H1 (cell line): ENCODE measurements at regions not wholly inside any gene's neighbourhood (a gene's known extent, or its start where the extent isn't known, plus 50 kb on each side); places are given as distances from the start of the nearest gene placed in this dataset.
A peak's percentile ranks its signal among the peaks of the same experiment; 100 is the strongest.

ENCODE experiments used
- CTCF ChIA-PET: fragments of 300-600 bp; sonication (Branson Sonifier 250); formaldehyde crosslinking; loops from one replicate; lab custom pipeline; 2021; ENCODE audit not compliant: partially characterized antibody; lab: Charles Lee
- POLR2A ChIA-PET: fragments of 300-600 bp; sonication (Branson Sonifier 250); formaldehyde crosslinking; loops from one replicate; lab custom pipeline; 2021; ENCODE audit warnings: inconsistent platforms; ENCODE audit not compliant: partially characterized antibody; lab: Charles Lee
- DNase-seq, 2 experiments: peaks; one replicate each; pipeline versions ENCODE4 v3.0.0 to v3.0.0-alpha.2; 2010 to 2022; ENCODE audit warnings: low spot score in 2 of 2, low read depth in 1 of 2, mixed read lengths in 1 of 2
- FAIRE-seq: peaks from 2 replicates; lab custom pipeline; 2011; peaks lifted over from hg19 to GRCh38; lab: Jason Lieb, UNC
- H2AFZ ChIP-seq: 2 replicates; pipeline ENCODE4 v1.8.1; 2012; ENCODE audit warnings: low read length, inconsistent platforms
- H2AK5ac ChIP-seq: 2 replicates; pipeline ENCODE4 v1.6.1; 2013; ENCODE audit warnings: low read depth, low read length
- H2BK120ac ChIP-seq: replicated peaks from 2 replicates; pipeline ENCODE3; 2013; ENCODE audit warnings: low read depth, low read length, inconsistent platforms
- H2BK12ac ChIP-seq: 2 replicates; pipeline ENCODE4 v1.6.1; 2013; ENCODE audit warnings: low read depth, low read length
- H2BK15ac ChIP-seq: 2 replicates; pipeline ENCODE4 v1.6.1; 2013; ENCODE audit warnings: low read length
- H2BK20ac ChIP-seq: 2 replicates; pipeline ENCODE4 v1.6.1; 2013; ENCODE audit warnings: low read length
- H2BK5ac ChIP-seq: 2 replicates; pipeline ENCODE4 v1.6.1; 2013; ENCODE audit warnings: low read depth, low read length
- H3K14ac ChIP-seq: 2 replicates; pipeline ENCODE4 v1.6.1; 2013; ENCODE audit warnings: inconsistent platforms; ENCODE audit not compliant: insufficient read length
- H3K18ac ChIP-seq: 2 replicates; pipeline ENCODE4 v1.6.1; 2013; ENCODE audit warnings: low read length; ENCODE audit errors: extremely low read depth
- H3K23ac ChIP-seq: 2 replicates; pipeline ENCODE4 v1.6.1; 2013; ENCODE audit warnings: inconsistent platforms; ENCODE audit not compliant: insufficient read length
- H3K23me2 ChIP-seq: 2 replicates; pipeline ENCODE4 v1.6.1; 2013; ENCODE audit warnings: low read depth, low read length
- H3K27ac ChIP-seq: 2 replicates; pipeline ENCODE4 v1.6.1; 2011; ENCODE audit warnings: low read depth, low read length, inconsistent platforms
- H3K27me3 ChIP-seq, 4 experiments: replicated peaks in 1 of 4; 1 replicate in 1 of 4; 2 replicates in 3 of 4; pipeline versions ENCODE4 v1.6.1 to v1.8.1; 2011 to 2013; ENCODE audit warnings: low read length in 3 of 4, mild to moderate bottlenecking in 3 of 4, inconsistent platforms in 2 of 4, mixed read lengths in 2 of 4, moderate library complexity in 1 of 4; ENCODE audit not compliant: control insufficient read depth in 3 of 4, insufficient read depth in 3 of 4; ENCODE audit errors: extremely low read depth in 1 of 4
- H3K36me3 ChIP-seq, 4 experiments: 2 replicates each; pipeline versions ENCODE4 v1.6.1 to v1.8.1; 2011 to 2013; ENCODE audit warnings: mild to moderate bottlenecking in 4 of 4, low read length in 3 of 4, moderate library complexity in 2 of 4, control low read depth in 1 of 4, inconsistent platforms in 1 of 4; ENCODE audit not compliant: insufficient read depth in 4 of 4, control insufficient read depth in 2 of 4
- H3K4ac ChIP-seq: replicated peaks from 2 replicates; pipeline ENCODE3; 2013; ENCODE audit warnings: low read length, low read depth, mixed read lengths, inconsistent platforms; ENCODE audit not compliant: insufficient read length
- H3K4me1 ChIP-seq, 4 experiments: replicated peaks in 1 of 4; 1 replicate in 1 of 4; 2 replicates in 3 of 4; pipeline versions ENCODE4 v1.6.1 to v1.8.1; 2011 to 2013; ENCODE audit warnings: low read length in 3 of 4, inconsistent platforms in 2 of 4, mixed read lengths in 1 of 4; ENCODE audit not compliant: insufficient read depth in 4 of 4, control insufficient read depth in 3 of 4
- H3K4me2 ChIP-seq, 2 experiments: 2 replicates each; pipeline versions ENCODE4 v1.6.1 to v1.8.1; 2011 to 2013; ENCODE audit warnings: low read depth in 2 of 2, low read length in 2 of 2, control low read depth in 1 of 2, inconsistent platforms in 1 of 2, mild to moderate bottlenecking in 1 of 2; ENCODE audit not compliant: insufficient read depth in 1 of 2
- H3K4me3 ChIP-seq, 4 experiments: fragments of 200-600, 300-600 bp in 1 of 4; sonication (generic), shearing (Covaris generic), sonication (Bioruptor Twin) in 1 of 4; 2 replicates each; pipeline versions ENCODE4 v1.5.1 to v1.8.1; 2011 to 2016; ENCODE audit warnings: low read length in 4 of 4, low read depth in 3 of 4, control low read depth in 2 of 4, inconsistent platforms in 2 of 4, mild to moderate bottlenecking in 2 of 4, mixed read lengths in 1 of 4, moderate library complexity in 1 of 4; ENCODE audit not compliant: insufficient read depth in 2 of 4; ENCODE audit errors: extremely low read depth in 1 of 4
- H3K56ac ChIP-seq: replicated peaks from 2 replicates; pipeline ENCODE3; 2013; ENCODE audit warnings: low read depth, mild to moderate bottlenecking, mixed read lengths, low read length, inconsistent platforms; ENCODE audit not compliant: insufficient read length
- H3K79me1 ChIP-seq: 2 replicates; pipeline ENCODE4 v1.6.1; 2013; ENCODE audit warnings: low read depth, low read length, control low read depth
- H3K79me2 ChIP-seq, 2 experiments: 2 replicates each; pipeline versions ENCODE4 v1.6.1 to v1.8.1; 2012 to 2013; ENCODE audit warnings: low read length in 2 of 2, mild to moderate bottlenecking in 2 of 2, inconsistent platforms in 1 of 2; ENCODE audit not compliant: insufficient read depth in 2 of 2, control insufficient read depth in 1 of 2
- H3K9ac ChIP-seq, 4 experiments: replicated peaks in 1 of 4; 1 replicate in 1 of 4; 2 replicates in 3 of 4; pipeline versions ENCODE4 v1.6.1 to v1.8.1; 2011 to 2013; ENCODE audit warnings: low read depth in 3 of 4, low read length in 3 of 4, control low read depth in 2 of 4, mild to moderate bottlenecking in 2 of 4, moderate library complexity in 2 of 4, inconsistent platforms in 1 of 4; ENCODE audit errors: extremely low read depth in 1 of 4
- H3K9me3 ChIP-seq, 2 experiments: 2 replicates each; pipeline versions ENCODE4 v1.6.1 to v1.8.1; 2012 to 2013; ENCODE audit warnings: mild to moderate bottlenecking in 2 of 2, moderate library complexity in 2 of 2, control low read depth in 1 of 2, inconsistent platforms in 1 of 2, low read depth in 1 of 2, low read length in 1 of 2, mixed read lengths in 1 of 2; ENCODE audit not compliant: insufficient read depth in 2 of 2
- H4K20me1 ChIP-seq, 2 experiments: replicated peaks in 1 of 2; 2 replicates each; pipeline versions ENCODE3 to v1.8.1; 2011 to 2013; ENCODE audit warnings: inconsistent platforms in 2 of 2, low read length in 2 of 2, mild to moderate bottlenecking in 1 of 2; ENCODE audit not compliant: insufficient read depth in 2 of 2, control insufficient read depth in 1 of 2
- H4K5ac ChIP-seq: 2 replicates; pipeline ENCODE4 v1.6.1; 2013; ENCODE audit warnings: low read length, low read depth, mixed read lengths, inconsistent platforms; ENCODE audit not compliant: insufficient read length
- H4K8ac ChIP-seq: 2 replicates; pipeline ENCODE4 v1.8.0; 2013; ENCODE audit warnings: mild to moderate bottlenecking, moderate library complexity, low read length, inconsistent platforms; ENCODE audit not compliant: insufficient read depth; ENCODE audit errors: extremely low read depth
- H4K91ac ChIP-seq: replicated peaks from 2 replicates; pipeline ENCODE3; 2013; ENCODE audit warnings: low read length, mixed read lengths, inconsistent platforms; ENCODE audit not compliant: insufficient read length
- MAFK ChIP-seq: IDR thresholded peaks from 2 replicates; pipeline ENCODE4 v1.6.1; 2012; ENCODE audit warnings: low read depth, mild to moderate bottlenecking, improper control_type of control experiment, low read length
- SIRT6 ChIP-seq: IDR thresholded peaks from one replicate; pipeline ENCODE4 v1.7.1; 2012; ENCODE audit warnings: low read length, inconsistent platforms
- WGBS, 2 experiments: shearing (Covaris generic) in 1 of 2; methylation state at CpG; one replicate each; pipeline versions ENCODE4 v1.1.6 to v1.1.7; 2013 to 2015; ENCODE audit warnings: low lambda C conversion rate in 2 of 2, mixed read lengths in 2 of 2, inconsistent platforms in 1 of 2, low coverage in 1 of 2, missing lambda C conversion rate in 1 of 2; ENCODE audit not compliant: insufficient replicate concordance in 2 of 2, insufficient coverage in 1 of 2, insufficient read length in 1 of 2; ENCODE audit errors: extremely low coverage in 1 of 2, missing lambda C conversion rate in 1 of 2; 5-methylcytosine and 5-hydroxymethylcytosine counted together

GRCh38 chr13:50098693-50099092, 83.4 kb downstream of the KCNRG start:
- H4K8ac ChIP-seq: no peak overlapping the region
- H3K79me2 ChIP-seq: no peaks in the 10 kb centered on the region
- no peak overlapping the region for H4K5ac ChIP-seq
- DNase-seq (no peak), FAIRE-seq (no peak)
- H2BK20ac ChIP-seq: no peak overlapping the region
- no peaks in the 10 kb centered on the region for H4K20me1 ChIP-seq
- no peaks in the 10 kb centered on the region for H3K23me2 ChIP-seq
- no peak overlapping the region for H3K18ac ChIP-seq
- no peak overlapping the region for H3K4ac ChIP-seq
- no peaks in the 10 kb centered on the region for H3K79me1 ChIP-seq
- no peak overlapping the region for H3K4me3 ChIP-seq
- H3K14ac ChIP-seq: no peak overlapping the region
- no peak overlapping the region for H2AK5ac ChIP-seq
- H2BK12ac ChIP-seq: no peak overlapping the region
- no peak overlapping the region for H3K23ac ChIP-seq
- TF ChIP-seq MAFK (peak; percentile 58; the same call in 1 of the 2 replicates), SIRT6 (no peak)
- H3K56ac ChIP-seq: no peak overlapping the region
- H2BK120ac ChIP-seq: no peak overlapping the region
- H2AFZ ChIP-seq: no peak overlapping the region
- no peaks in the 10 kb centered on the region; a peak in 1 of 4 replicates for H3K9me3 ChIP-seq
- H2BK5ac ChIP-seq: no peak overlapping the region
- H3K4me2 ChIP-seq: no peak overlapping the region
- H3K27me3 ChIP-seq: no peaks in the 10 kb centered on the region
- WGBS, 2 experiments: 90% methylated on average over 1 of the region's 1 CpG; no CpG with 5 or more reads in 1 of the 2 experiments
- POLR2A ChIA-PET: interaction anchor here (1.2 kb wide), 1 partner anchor 101 kb away, joined by 3 read pairs; the partner anchor contains the start of gene TRIM13
- H3K27ac ChIP-seq: no peak overlapping the region
- no peak overlapping the region for H2BK15ac ChIP-seq
- H3K4me1 ChIP-seq: no peaks in the 10 kb centered on the region
- H3K9ac ChIP-seq: no peak overlapping the region
- H3K36me3 ChIP-seq: no peaks in the 10 kb centered on the region
- CTCF ChIA-PET: interaction anchor here (1.0 kb wide), 1 partner anchor 14 kb away, joined by 5 read pairs; no protein-coding TSS in a partner anchor
- no peak overlapping the region for H4K91ac ChIP-seq
